SK-N-SH (cell line): ENCODE measurements at regions not wholly inside any gene's neighbourhood (a gene's known extent, or its start where the extent isn't known, plus 50 kb on each side); places are given as distances from the start of the nearest gene placed in this dataset.

Experiments used
- CTCF ChIA-PET: fragments of 300-600, 350-600 bp; formaldehyde crosslinking; extraction: SDS; loops from one replicate; lab custom pipeline; 2021; lab: Yijun Ruan, JAX
- POLR2A ChIA-PET: fragments of 350-600 bp; sonication (Branson Sonifier 250); formaldehyde crosslinking; extraction: SDS; loops from one replicate; lab custom pipeline; 2020; ENCODE audit warnings: antibody characterized with exemption, inconsistent platforms; lab: Yijun Ruan, JAX
- DNase-seq: peaks from one replicate; pipeline ENCODE4 v3.0.0; 2012
- H2AFZ ChIP-seq: fragments of 200-600 bp; sonication (generic); 2 replicates; pipeline ENCODE4 v1.8.1; 2016; ENCODE audit warnings: antibody characterized with exemption, mild to moderate bottlenecking, low read depth
- H3F3A ChIP-seq: fragments of 200-600 bp; sonication (generic); replicated peaks from 2 replicates; pipeline ENCODE3; 2016; ENCODE audit warnings: antibody characterized with exemption, mild to moderate bottlenecking; ENCODE audit not compliant: insufficient read depth
- H3K27ac ChIP-seq, 2 experiments: fragments of 200-500 bp in 1 of 2; fragments of 200-600 bp in 1 of 2; sonication (Bioruptor generic) in 1 of 2; sonication (generic), shearing (Covaris generic) in 1 of 2; 2 replicates each; pipeline versions ENCODE4 v1.5.1 to v1.6.1; 2014 to 2016; ENCODE audit warnings: low read depth in 2 of 2, inconsistent platforms in 1 of 2, low read length in 1 of 2, mild to moderate bottlenecking in 1 of 2, mixed read lengths in 1 of 2
- H3K27me3 ChIP-seq: fragments of 200-600 bp; sonication (generic), shearing (Covaris generic); 2 replicates; pipeline ENCODE4 v1.6.1; 2016; ENCODE audit warnings: mixed run types; ENCODE audit not compliant: insufficient read depth
- H3K36me3 ChIP-seq, 2 experiments: fragments of 200-500 bp in 1 of 2; fragments of 200-600 bp in 1 of 2; sonication (Bioruptor generic) in 1 of 2; sonication (generic) in 1 of 2; replicated peaks in 1 of 2; 2 replicates each; pipeline versions ENCODE3 to v1.5.1; 2014 to 2016; ENCODE audit warnings: low read length in 1 of 2, mild to moderate bottlenecking in 1 of 2; ENCODE audit not compliant: insufficient read depth in 2 of 2, control insufficient read depth in 1 of 2
- H3K4me1 ChIP-seq, 2 experiments: fragments of 200-500 bp in 1 of 2; fragments of 200-600 bp in 1 of 2; sonication (Bioruptor generic) in 1 of 2; sonication (generic), shearing (Covaris generic) in 1 of 2; 2 replicates each; pipeline versions ENCODE4 v1.5.1 to v1.6.1; 2014 to 2016; ENCODE audit warnings: low read depth in 1 of 2, low read length in 1 of 2, mixed run types in 1 of 2; ENCODE audit not compliant: insufficient read depth in 2 of 2, control insufficient read depth in 1 of 2
- H3K4me2 ChIP-seq: fragments of 200-600 bp; sonication (generic), shearing (Covaris generic); 2 replicates; pipeline ENCODE4 v1.6.1; 2017; ENCODE audit warnings: mixed run types
- H3K4me3 ChIP-seq, 2 experiments: fragments of 200-500 bp in 1 of 2; fragments of 200-600 bp in 1 of 2; sonication (Bioruptor generic) in 1 of 2; sonication (generic), shearing (Covaris generic) in 1 of 2; 2 replicates each; pipeline versions ENCODE4 v1.5.1 to v1.8.1; 2014 to 2016; ENCODE audit warnings: low read depth in 2 of 2, inconsistent platforms in 1 of 2, low read length in 1 of 2, mild to moderate bottlenecking in 1 of 2, mixed read lengths in 1 of 2, moderate library complexity in 1 of 2
- H3K79me2 ChIP-seq: fragments of 200-600 bp; sonication (generic); 2 replicates; pipeline ENCODE4 v1.8.1; 2017; ENCODE audit warnings: mild to moderate bottlenecking; ENCODE audit not compliant: insufficient read depth
- H3K9ac ChIP-seq: fragments of 200-600 bp; sonication (generic); 2 replicates; pipeline ENCODE4 v1.6.1; 2017; ENCODE audit warnings: mixed run types
- H3K9me2 ChIP-seq: fragments of 200-600 bp; sonication (generic); 2 replicates; pipeline ENCODE4 v1.6.1; 2017; ENCODE audit warnings: mixed run types
- H3K9me3 ChIP-seq: fragments of 200-600 bp; sonication (generic); 2 replicates; pipeline ENCODE4 v1.6.1; 2017; ENCODE audit warnings: mixed run types, mild to moderate bottlenecking, moderate library complexity
- H4K20me1 ChIP-seq: fragments of 200-600 bp; sonication (generic); 2 replicates; pipeline ENCODE4 v1.6.1; 2017; ENCODE audit warnings: mild to moderate bottlenecking, mixed run types; ENCODE audit not compliant: insufficient read depth
- CHD2 ChIP-seq: fragments of 150-350 bp; IDR thresholded peaks from 2 replicates; pipeline ENCODE4 v1.6.1; 2018; ENCODE audit warnings: low read length; ENCODE audit not compliant: partially characterized antibody
- ELF1 ChIP-seq: IDR thresholded peaks from 2 replicates; pipeline ENCODE4 v1.4.0; 2012
- EP300 ChIP-seq, 2 experiments: IDR thresholded peaks; 2 replicates each; pipeline versions ENCODE4 v1.4.0 to v1.6.1; 2012; ENCODE audit warnings: borderline replicate concordance in 1 of 2, low read depth in 1 of 2, low read length in 1 of 2
- EZH2phosphoT487 ChIP-seq: fragments of 200-600 bp; sonication (generic); IDR thresholded peaks from 2 replicates; pipeline ENCODE4 v1.6.1; 2017; ENCODE audit warnings: low read depth, mixed run types, mild to moderate bottlenecking, antibody characterized with exemption, moderate library complexity, borderline replicate concordance
- FOSL2 ChIP-seq: IDR thresholded peaks from 2 replicates; pipeline ENCODE4 v1.4.0; 2012; ENCODE audit warnings: low read depth, mild to moderate bottlenecking, moderate library complexity, borderline replicate concordance
- GABPA ChIP-seq: IDR thresholded peaks from 2 replicates; pipeline ENCODE4 v1.4.0; 2012; ENCODE audit warnings: low read depth, mild to moderate bottlenecking
- POLR2AphosphoS5 ChIP-seq: IDR thresholded peaks from 2 replicates; pipeline ENCODE4 v1.6.1; 2012; ENCODE audit warnings: low read depth, low read length
- RAD21 ChIP-seq: IDR thresholded peaks from 2 replicates; pipeline ENCODE4 v1.6.1; 2012; ENCODE audit warnings: mild to moderate bottlenecking, low read length
- RFX5 ChIP-seq: IDR thresholded peaks from 2 replicates; pipeline ENCODE4 v1.6.1; 2012; ENCODE audit warnings: mild to moderate bottlenecking, improper control_type of control experiment, low read length
- RXRA ChIP-seq: IDR thresholded peaks from 2 replicates; pipeline ENCODE4 v1.4.0; 2012; ENCODE audit warnings: low read depth, mild to moderate bottlenecking, borderline replicate concordance
- TCF12 ChIP-seq: IDR thresholded peaks from 2 replicates; pipeline ENCODE4 v1.4.0; 2012
- TEAD4 ChIP-seq: IDR thresholded peaks from 2 replicates; pipeline ENCODE4 v1.4.0; 2012; ENCODE audit warnings: mild to moderate bottlenecking, borderline replicate concordance; ENCODE audit not compliant: insufficient read depth
- WGBS: methylation state at CpG from one replicate; pipeline ENCODE4 v1.1.6; 2017; ENCODE audit warnings: low lambda C conversion rate; 5-methylcytosine and 5-hydroxymethylcytosine counted together
- TF ChIP-seq, protein P1 (sequence below): IDR thresholded peaks from 2 replicates; pipeline ENCODE4 v1.4.0; 2012; ENCODE audit warnings: low read depth, borderline replicate concordance
- TF ChIP-seq, protein P2 (sequence below): fragments of 200-600 bp; sonication (generic); IDR thresholded peaks from 2 replicates; pipeline ENCODE4 v1.6.1; 2017; ENCODE audit warnings: antibody characterized with exemption, mild to moderate bottlenecking, moderate library complexity

DNA sequence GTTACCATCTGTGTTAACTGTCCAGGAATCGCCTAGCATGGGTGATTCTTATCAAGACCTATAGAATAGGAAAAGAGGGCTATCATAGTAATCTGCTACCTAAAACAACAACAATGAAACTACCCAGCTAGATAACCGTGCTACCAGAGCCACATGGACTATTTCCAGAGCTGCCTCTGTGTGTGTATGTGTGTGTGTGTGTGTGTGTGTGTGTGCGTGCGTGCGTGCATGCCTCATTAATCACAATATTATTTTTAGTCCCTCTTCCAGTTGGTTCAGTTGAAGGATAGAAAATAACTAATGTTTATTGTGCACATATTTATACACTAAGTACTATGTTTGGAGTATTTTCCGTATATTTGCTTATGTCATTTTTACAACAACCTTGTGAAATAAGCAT is 201.1 kb downstream of the SP3 start (continued):
- no peak for TF ChIP-seq EP300 (IDR thresholded peaks at IDR 0.05; ENCODE audit: borderline replicate concordance in 1 of 2, low read depth in 1 of 2, low read length in 1 of 2)
- TF ChIP-seq, protein P1, sequence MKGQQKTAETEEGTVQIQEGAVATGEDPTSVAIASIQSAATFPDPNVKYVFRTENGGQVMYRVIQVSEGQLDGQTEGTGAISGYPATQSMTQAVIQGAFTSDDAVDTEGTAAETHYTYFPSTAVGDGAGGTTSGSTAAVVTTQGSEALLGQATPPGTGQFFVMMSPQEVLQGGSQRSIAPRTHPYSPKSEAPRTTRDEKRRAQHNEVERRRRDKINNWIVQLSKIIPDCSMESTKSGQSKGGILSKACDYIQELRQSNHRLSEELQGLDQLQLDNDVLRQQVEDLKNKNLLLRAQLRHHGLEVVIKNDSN, result no peak

DNA sequence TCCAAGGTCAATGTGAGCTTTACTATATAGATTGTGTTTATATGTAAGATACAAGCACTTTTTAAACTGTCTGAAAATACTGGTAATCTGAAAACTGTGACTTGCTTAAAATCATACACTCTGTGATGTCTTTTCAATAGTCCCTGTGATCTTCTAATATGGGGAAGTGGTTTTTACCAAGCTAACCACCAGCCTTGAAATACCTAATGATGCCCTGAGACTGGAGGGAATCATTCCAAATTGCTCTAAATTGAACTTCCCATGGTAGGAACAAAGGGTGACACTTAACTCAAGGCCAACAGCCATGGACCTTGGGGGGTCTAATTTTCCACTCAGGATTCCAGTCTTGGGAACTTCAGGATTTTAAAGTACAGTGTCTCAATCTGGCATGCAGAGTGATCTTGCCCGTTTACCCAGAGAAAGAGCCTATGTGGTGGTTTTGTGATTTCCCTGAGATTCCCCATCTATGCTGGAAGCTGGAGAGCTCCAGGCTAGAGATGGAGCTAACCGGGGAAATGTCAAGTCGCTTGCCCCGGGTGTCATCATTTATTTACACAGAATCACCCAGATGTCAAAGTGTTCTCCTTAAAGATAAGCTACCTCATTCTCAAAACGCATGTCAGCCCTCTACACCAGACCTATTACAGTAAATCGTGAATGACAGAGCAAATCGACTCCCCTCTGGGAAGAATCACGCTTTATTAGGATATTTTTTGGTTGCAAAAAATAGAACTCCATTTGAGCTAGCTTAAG is 198.5 kb downstream of the SP3 start:
- Histone ChIP-seq H3K4me2 (no peak overlapping the region), H2AFZ (no peak overlapping the region), H3K9ac (no peak overlapping the region), H3K4me1 (no peaks in the 10 kb centered on the region), H3K36me3 (no peaks in the 10 kb centered on the region), H3K27ac (no peak overlapping the region), H3K79me2 (no peaks in the 10 kb centered on the region), H3K9me3 (no peaks in the 10 kb centered on the region), H3F3A (no peaks in the 10 kb centered on the region), H4K20me1 (no peaks in the 10 kb centered on the region)
- ChIA-PET POLR2A (no interaction called here), CTCF (interaction anchor here (1.0 to 1.1 kb wide), 3 partner anchors 10 to 117 kb away, joined by 3 read pairs; no protein-coding TSS in a partner anchor)
- no peak for TF ChIP-seq TCF12
- TF ChIP-seq RFX5, result no peak
- TF ChIP-seq, protein P2, sequence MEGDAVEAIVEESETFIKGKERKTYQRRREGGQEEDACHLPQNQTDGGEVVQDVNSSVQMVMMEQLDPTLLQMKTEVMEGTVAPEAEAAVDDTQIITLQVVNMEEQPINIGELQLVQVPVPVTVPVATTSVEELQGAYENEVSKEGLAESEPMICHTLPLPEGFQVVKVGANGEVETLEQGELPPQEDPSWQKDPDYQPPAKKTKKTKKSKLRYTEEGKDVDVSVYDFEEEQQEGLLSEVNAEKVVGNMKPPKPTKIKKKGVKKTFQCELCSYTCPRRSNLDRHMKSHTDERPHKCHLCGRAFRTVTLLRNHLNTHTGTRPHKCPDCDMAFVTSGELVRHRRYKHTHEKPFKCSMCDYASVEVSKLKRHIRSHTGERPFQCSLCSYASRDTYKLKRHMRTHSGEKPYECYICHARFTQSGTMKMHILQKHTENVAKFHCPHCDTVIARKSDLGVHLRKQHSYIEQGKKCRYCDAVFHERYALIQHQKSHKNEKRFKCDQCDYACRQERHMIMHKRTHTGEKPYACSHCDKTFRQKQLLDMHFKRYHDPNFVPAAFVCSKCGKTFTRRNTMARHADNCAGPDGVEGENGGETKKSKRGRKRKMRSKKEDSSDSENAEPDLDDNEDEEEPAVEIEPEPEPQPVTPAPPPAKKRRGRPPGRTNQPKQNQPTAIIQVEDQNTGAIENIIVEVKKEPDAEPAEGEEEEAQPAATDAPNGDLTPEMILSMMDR, result no peak
- no peak for TF ChIP-seq RAD21
- TF ChIP-seq CHD2, result no peak
- no peak for TF ChIP-seq FOSL2
- no peak for TF ChIP-seq EZH2phosphoT487
- TF ChIP-seq RXRA, result no peak
- TF ChIP-seq TEAD4, result no peak
- TF ChIP-seq GABPA, result no peak
- TF ChIP-seq ELF1, result no peak
- TF ChIP-seq POLR2AphosphoS5, result no peak
- TF ChIP-seq, all 33 proteins: peak for 0
- Histone ChIP-seq H3K4me3 (no peak overlapping the region), H3K9me2 (no peaks in the 10 kb centered on the region), H3K27me3 (0 out of 2 replicates have a peak, but pooled peaks cover 3% of the 10 kb centered on the region)
- no peak for DNase-seq
- WGBS, result 65% methylated on average over 8 of the region's 8 CpGs
